ENCODE measurements at regions not wholly inside any gene's neighbourhood (a gene's known extent, or its start where the extent isn't known, plus 50 kb on each side); places are given as distances from the start of the nearest gene placed in this dataset.

GRCh38 chr14:36373982-36374673, 53.7 kb upstream of the MBIP start:
- no peaks in the 10 kb centered on the region for H3K27me3 ChIP-seq (ENCODE audit: control insufficient read depth, insufficient read depth, low read length)
- no peaks in the 10 kb centered on the region for H3K36me3 ChIP-seq (ENCODE audit: control insufficient read depth, insufficient read depth, low read length)
- DNase-seq (ENCODE audit: low read depth) (peak; percentile 83), FAIRE-seq (peak; percentile 90)
- TF ChIP-seq CTCF (IDR thresholded peaks at IDR 0.05; ENCODE audit: insufficient read depth, low read length, severe bottlenecking): peak; percentile 94
- H3K4me3 ChIP-seq (ENCODE audit: low read depth, low read length): no peak overlapping the region

Measured in bronchial epithelial cell (primary cell).